DND-41 (cell line): ENCODE measurements at regions not wholly inside any gene's neighbourhood (a gene's known extent, or its start where the extent isn't known, plus 50 kb on each side); places are given as distances from the start of the nearest gene placed in this dataset.

Source experiments
- EZH2 ChIP-seq: IDR thresholded peaks from 3 replicates; pipeline ENCODE4 v1.6.1; 2012; ENCODE audit warnings: borderline replicate concordance, low read depth, mild to moderate bottlenecking, moderate library complexity, low read length, inconsistent platforms; ENCODE audit not compliant: severe bottlenecking
- TF ChIP-seq, protein P1 (sequence below): IDR thresholded peaks from 2 replicates; pipeline ENCODE4 v1.5.1; 2012; ENCODE audit warnings: borderline replicate concordance, low read length, moderate library complexity, mild to moderate bottlenecking; ENCODE audit not compliant: poor library complexity, severe bottlenecking; ENCODE audit errors: extremely low read depth

DNA sequence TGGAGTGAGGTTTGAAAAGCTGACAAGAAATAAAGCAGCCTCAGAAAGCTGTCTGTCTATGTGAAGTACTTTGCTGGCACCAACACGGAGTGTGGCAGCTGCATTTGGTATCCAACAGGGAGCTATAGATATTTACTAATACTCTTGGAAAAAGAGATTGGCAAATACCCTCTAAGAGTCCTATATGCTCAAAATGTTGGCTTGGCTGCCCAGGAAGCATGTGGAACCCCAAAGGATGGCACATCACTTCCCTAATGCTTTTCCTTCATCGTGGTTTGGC lies 398.3 kb downstream of the TLE4 start:
- TF ChIP-seq, protein P1, sequence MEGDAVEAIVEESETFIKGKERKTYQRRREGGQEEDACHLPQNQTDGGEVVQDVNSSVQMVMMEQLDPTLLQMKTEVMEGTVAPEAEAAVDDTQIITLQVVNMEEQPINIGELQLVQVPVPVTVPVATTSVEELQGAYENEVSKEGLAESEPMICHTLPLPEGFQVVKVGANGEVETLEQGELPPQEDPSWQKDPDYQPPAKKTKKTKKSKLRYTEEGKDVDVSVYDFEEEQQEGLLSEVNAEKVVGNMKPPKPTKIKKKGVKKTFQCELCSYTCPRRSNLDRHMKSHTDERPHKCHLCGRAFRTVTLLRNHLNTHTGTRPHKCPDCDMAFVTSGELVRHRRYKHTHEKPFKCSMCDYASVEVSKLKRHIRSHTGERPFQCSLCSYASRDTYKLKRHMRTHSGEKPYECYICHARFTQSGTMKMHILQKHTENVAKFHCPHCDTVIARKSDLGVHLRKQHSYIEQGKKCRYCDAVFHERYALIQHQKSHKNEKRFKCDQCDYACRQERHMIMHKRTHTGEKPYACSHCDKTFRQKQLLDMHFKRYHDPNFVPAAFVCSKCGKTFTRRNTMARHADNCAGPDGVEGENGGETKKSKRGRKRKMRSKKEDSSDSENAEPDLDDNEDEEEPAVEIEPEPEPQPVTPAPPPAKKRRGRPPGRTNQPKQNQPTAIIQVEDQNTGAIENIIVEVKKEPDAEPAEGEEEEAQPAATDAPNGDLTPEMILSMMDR: no peak
- TF ChIP-seq EZH2: no peak
